NCI-H1930 (cell line): ENCODE measurements at regions not wholly inside any gene's neighbourhood (a gene's known extent, or its start where the extent isn't known, plus 50 kb on each side); places are given as distances from the start of the nearest gene placed in this dataset.
"Not testable (repeated sequence)": the region's sequence is repeated elsewhere in the genome, so short reads cannot be mapped to it uniquely, and the experiment has no call there.

ENCODE experiments used
- DNase-seq, 2 experiments: peaks; one replicate each; lab custom pipeline; 2025; lab: John Stamatoyannopoulos, UW

GRCh38 chr6:139990856-139991465 is 616.5 kb upstream of the CITED2 start:
- no peak for DNase-seq

- no peak for DNase-seq
Measured at GRCh38 chr6:139990026-139990686, 615.7 kb upstream of the CITED2 start.

GRCh38 chr6:139988685-139989084 is 614.2 kb upstream of the CITED2 start:
- no peak for DNase-seq

GRCh38 chr6:139987091-139987490 is 612.6 kb upstream of the CITED2 start:
- DNase-seq = no peak

- no peak for DNase-seq
Measured at GRCh38 chr6:139985236-139985815, 610.9 kb upstream of the CITED2 start.

- no peak for DNase-seq
Measured at GRCh38 chr6:139984317-139984716, 609.9 kb upstream of the CITED2 start.

GRCh38 chr6:139983555-139984276 is 609.3 kb upstream of the CITED2 start:
- no peak for DNase-seq

GRCh38 chr6:139982652-139983295 is 608.3 kb upstream of the CITED2 start:
- DNase-seq = no peak

GRCh38 chr6:139982195-139982594 is 607.7 kb upstream of the CITED2 start:
- no peak for DNase-seq

- DNase-seq = no peak
Measured at GRCh38 chr6:139981768-139982181, 607.3 kb upstream of the CITED2 start.

GRCh38 chr6:139981066-139981624 is 606.7 kb upstream of the CITED2 start:
- DNase-seq = no peak

GRCh38 chr6:139980631-139981030 is 606.2 kb upstream of the CITED2 start:
- DNase-seq = not testable (repeated sequence)

- no peak for DNase-seq
Measured at GRCh38 chr6:139979021-139979725, 604.7 kb upstream of the CITED2 start.

- DNase-seq = no peak
Measured at GRCh38 chr6:139977887-139978332, 603.5 kb upstream of the CITED2 start.

GRCh38 chr6:139973669-139974344 is 599.4 kb upstream of the CITED2 start:
- DNase-seq = no peak

GRCh38 chr6:139972116-139972515 is 597.7 kb upstream of the CITED2 start:
- DNase-seq = no peak

GRCh38 chr6:139970591-139970991 is 596.1 kb upstream of the CITED2 start:
- no peak for DNase-seq

GRCh38 chr6:139967497-139967896 is 593.0 kb upstream of the CITED2 start:
- no peak for DNase-seq

GRCh38 chr6:139965393-139965792 is 590.9 kb upstream of the CITED2 start:
- DNase-seq = no peak

GRCh38 chr6:139964737-139965136 is 590.3 kb upstream of the CITED2 start:
- DNase-seq = no peak
